ENCODE measurements at regions not wholly inside any gene's neighbourhood (a gene's known extent, or its start where the extent isn't known, plus 50 kb on each side); places are given as distances from the start of the nearest gene placed in this dataset.

- Histone ChIP-seq H3K4me3 (ENCODE audit: low read length) (no peak overlapping the region), H4K20me1 (ENCODE audit: control insufficient read depth, insufficient read depth, low read depth, low read length) (no peaks in the 10 kb centered on the region), H3K4me2 (ENCODE audit: low read length) (no peak overlapping the region), H3K9me3 (ENCODE audit: control insufficient read depth, insufficient read depth, low read length) (no peaks in the 10 kb centered on the region), H3K36me3 (ENCODE audit: control insufficient read depth, low read length) (no peaks in the 10 kb centered on the region), H3K4me1 (ENCODE audit: control insufficient read depth, low read length) (no peaks in the 10 kb centered on the region), H3K79me2 (ENCODE audit: control insufficient read depth, low read length) (no peaks in the 10 kb centered on the region), H3F3A (ENCODE audit: control insufficient read depth, insufficient read depth) (no peaks in the 10 kb centered on the region), H3K27ac (ENCODE audit: low read depth, low read length) (no peak overlapping the region), H3K9me2 (replicated peaks; ENCODE audit: control insufficient read depth, low read length) (no peaks in the 10 kb centered on the region), H3K27me3 (ENCODE audit: control insufficient read depth, low read length) (no peaks in the 10 kb centered on the region)
- no peak for TF ChIP-seq CTCF (IDR thresholded peaks at IDR 0.05; ENCODE audit: low read depth, low read length, poor library complexity, severe bottlenecking)
- TF ChIP-seq EZH2phosphoT487 (IDR thresholded peaks at IDR 0.05; ENCODE audit: borderline replicate concordance, low read length), result no peak
Observed at GRCh38 chr2:107266555-107266954, 380.6 kb upstream of the ST6GAL2 start.

GRCh38 chr2:107267086-107267485 lies 381.1 kb upstream of the ST6GAL2 start:
- no peaks in the 10 kb centered on the region for H3K36me3 ChIP-seq (ENCODE audit: control insufficient read depth, low read length)
- no peaks in the 10 kb centered on the region for H3K9me3 ChIP-seq (ENCODE audit: control insufficient read depth, insufficient read depth, low read length)
- H3K4me1 ChIP-seq (ENCODE audit: control insufficient read depth, low read length), result no peaks in the 10 kb centered on the region
- no peak overlapping the region for H3K4me2 ChIP-seq (ENCODE audit: low read length)
- no peaks in the 10 kb centered on the region for H3K9me2 ChIP-seq (replicated peaks; ENCODE audit: control insufficient read depth, low read length)
- H4K20me1 ChIP-seq (ENCODE audit: control insufficient read depth, insufficient read depth, low read depth, low read length), result no peaks in the 10 kb centered on the region
- no peaks in the 10 kb centered on the region for H3K79me2 ChIP-seq (ENCODE audit: control insufficient read depth, low read length)
- no peaks in the 10 kb centered on the region for H3K27me3 ChIP-seq (ENCODE audit: control insufficient read depth, low read length)
- no peak for TF ChIP-seq EZH2phosphoT487 (IDR thresholded peaks at IDR 0.05; ENCODE audit: borderline replicate concordance, low read length)
- TF ChIP-seq CTCF (IDR thresholded peaks at IDR 0.05; ENCODE audit: low read depth, low read length, poor library complexity, severe bottlenecking), result no peak
- H3K27ac ChIP-seq (ENCODE audit: low read depth, low read length), result no peak overlapping the region
- no peaks in the 10 kb centered on the region for H3F3A ChIP-seq (ENCODE audit: control insufficient read depth, insufficient read depth)
- H3K4me3 ChIP-seq (ENCODE audit: low read length), result no peak overlapping the region

- Histone ChIP-seq H3K27ac (ENCODE audit: low read depth, low read length) (no peak overlapping the region), H3K4me3 (ENCODE audit: low read length) (no peak overlapping the region), H3K9me3 (ENCODE audit: control insufficient read depth, insufficient read depth, low read length) (no peaks in the 10 kb centered on the region), H3K9me2 (replicated peaks; ENCODE audit: control insufficient read depth, low read length) (no peaks in the 10 kb centered on the region), H3K36me3 (ENCODE audit: control insufficient read depth, low read length) (no peaks in the 10 kb centered on the region), H3K4me2 (ENCODE audit: low read length) (no peak overlapping the region), H3F3A (ENCODE audit: control insufficient read depth, insufficient read depth) (no peaks in the 10 kb centered on the region), H4K20me1 (ENCODE audit: control insufficient read depth, insufficient read depth, low read depth, low read length) (no peaks in the 10 kb centered on the region), H3K27me3 (ENCODE audit: control insufficient read depth, low read length) (no peaks in the 10 kb centered on the region), H3K4me1 (ENCODE audit: control insufficient read depth, low read length) (no peaks in the 10 kb centered on the region), H3K79me2 (ENCODE audit: control insufficient read depth, low read length) (no peaks in the 10 kb centered on the region)
- TF ChIP-seq CTCF (IDR thresholded peaks at IDR 0.05; ENCODE audit: low read depth, low read length, poor library complexity, severe bottlenecking), result no peak
- no peak for TF ChIP-seq EZH2phosphoT487 (IDR thresholded peaks at IDR 0.05; ENCODE audit: borderline replicate concordance, low read length)
Observed at GRCh38 chr2:107276034-107276433, 390.1 kb upstream of the ST6GAL2 start.

GRCh38 chr2:107278672-107279071 lies 392.7 kb upstream of the ST6GAL2 start:
- no peaks in the 10 kb centered on the region for H3K36me3 ChIP-seq (ENCODE audit: control insufficient read depth, low read length)
- H3K4me2 ChIP-seq (ENCODE audit: low read length), result no peak overlapping the region
- no peaks in the 10 kb centered on the region for H3F3A ChIP-seq (ENCODE audit: control insufficient read depth, insufficient read depth)
- no peak overlapping the region for H3K4me3 ChIP-seq (ENCODE audit: low read length)
- H3K9me3 ChIP-seq (ENCODE audit: control insufficient read depth, insufficient read depth, low read length), result no peaks in the 10 kb centered on the region
- H3K79me2 ChIP-seq (ENCODE audit: control insufficient read depth, low read length), result no peaks in the 10 kb centered on the region
- no peaks in the 10 kb centered on the region for H3K4me1 ChIP-seq (ENCODE audit: control insufficient read depth, low read length)
- H3K27ac ChIP-seq (ENCODE audit: low read depth, low read length), result no peak overlapping the region
- H3K9me2 ChIP-seq (replicated peaks; ENCODE audit: control insufficient read depth, low read length), result no peaks in the 10 kb centered on the region
- TF ChIP-seq CTCF (IDR thresholded peaks at IDR 0.05; ENCODE audit: low read depth, low read length, poor library complexity, severe bottlenecking) (no peak), EZH2phosphoT487 (IDR thresholded peaks at IDR 0.05; ENCODE audit: borderline replicate concordance, low read length) (no peak)
- H3K27me3 ChIP-seq (ENCODE audit: control insufficient read depth, low read length), result no peaks in the 10 kb centered on the region
- H4K20me1 ChIP-seq (ENCODE audit: control insufficient read depth, insufficient read depth, low read depth, low read length), result no peaks in the 10 kb centered on the region
